ENCODE measurements at regions not wholly inside any gene's neighbourhood (a gene's known extent, or its start where the extent isn't known, plus 50 kb on each side); places are given as distances from the start of the nearest gene placed in this dataset.

GRCh38 chr3:63032881-63033280, 157.7 kb upstream of the CADPS start:
- H3K27ac ChIP-seq (ENCODE audit: low read length) = no peak overlapping the region
- ChIA-PET POLR2A (no interaction called here), CTCF (no interaction called here)
- no peaks in the 10 kb centered on the region for H3K27me3 ChIP-seq (ENCODE audit: control insufficient read depth, insufficient read depth, low read length)
- BruUV-seq (replicated peaks) = no TSS peak
- intact Hi-C loops (cut with micrococcal nuclease; ENCODE audit: unreplicated experiment) (no loop called here), in situ Hi-C loops (cut with HindIII; ENCODE audit: low pct_unique_long_range_greater_than_20kb, low sequenced_read_pairs) (no loop called here)
- H3K4me3 ChIP-seq (ENCODE audit: low read depth in 2 of 2, low read length in 2 of 2) = no peak overlapping the region
- H3K36me3 ChIP-seq (ENCODE audit: control insufficient read depth, insufficient read depth, low read length) = no peaks in the 10 kb centered on the region
- no peaks in the 10 kb centered on the region for H3K9me3 ChIP-seq (ENCODE audit: control insufficient read depth, insufficient read depth, low read depth, low read length)
- TF ChIP-seq POLR2AphosphoS5 (IDR thresholded peaks at IDR 0.05; ENCODE audit: low read depth, low read length) (no peak), CTCF (IDR thresholded peaks at IDR 0.05) (no peak)
- no peaks in the 10 kb centered on the region for H3K4me1 ChIP-seq (ENCODE audit: control insufficient read depth, insufficient read depth, low read length)
- no peak for ATAC-seq
- DNase-seq (ENCODE audit: low read depth, low spot score) = no peak

DNA sequence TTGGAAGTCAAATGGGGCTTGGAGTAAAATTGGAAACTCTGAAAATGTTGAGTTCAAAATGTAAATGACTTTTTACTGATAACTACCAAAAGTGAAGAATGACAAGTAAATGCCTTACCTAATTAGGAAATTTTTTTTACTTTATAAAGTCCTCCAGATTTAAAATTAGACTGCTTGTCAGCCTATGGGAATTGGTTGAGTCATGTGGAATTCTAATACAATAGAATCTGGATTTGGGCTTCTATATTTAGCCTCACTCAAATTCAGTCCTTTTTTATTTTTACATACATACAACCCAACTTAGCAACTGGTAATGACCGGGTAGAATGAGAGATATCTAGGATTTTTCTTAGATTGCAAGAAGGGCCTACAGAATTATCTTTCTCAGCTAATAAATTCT, 158.9 kb upstream of the CADPS start:
- DNase-seq (ENCODE audit: low read depth, low spot score) (no peak), ATAC-seq (no peak)
- Histone ChIP-seq H3K27ac (ENCODE audit: low read length) (no peak overlapping the region), H3K4me1 (ENCODE audit: control insufficient read depth, insufficient read depth, low read length) (no peaks in the 10 kb centered on the region), H3K36me3 (ENCODE audit: control insufficient read depth, insufficient read depth, low read length) (no peaks in the 10 kb centered on the region), H3K27me3 (ENCODE audit: control insufficient read depth, insufficient read depth, low read length) (no peaks in the 10 kb centered on the region), H3K9me3 (ENCODE audit: control insufficient read depth, insufficient read depth, low read depth, low read length) (no peaks in the 10 kb centered on the region), H3K4me3 (ENCODE audit: low read depth in 2 of 2, low read length in 2 of 2) (no peak overlapping the region)
- in situ Hi-C loops (cut with HindIII; ENCODE audit: low pct_unique_long_range_greater_than_20kb, low sequenced_read_pairs) (no loop called here), intact Hi-C loops (cut with micrococcal nuclease; ENCODE audit: unreplicated experiment) (no loop called here)
- no TSS peak for BruUV-seq (replicated peaks)
- POLR2A ChIA-PET = no interaction called here
- CTCF ChIA-PET = no interaction called here
- TF ChIP-seq SIN3A (IDR thresholded peaks at IDR 0.05; ENCODE audit: borderline replicate concordance, insufficient read depth, low read depth, low read length) (no peak), REST (IDR thresholded peaks at IDR 0.05; ENCODE audit: insufficient read depth in 1 of 2, low read depth in 2 of 2, low read length in 1 of 2) (no peak), CTCF (IDR thresholded peaks at IDR 0.05) (no peak), POLR2AphosphoS5 (IDR thresholded peaks at IDR 0.05; ENCODE audit: low read depth, low read length) (no peak), TCF7L2 (IDR thresholded peaks at IDR 0.05; ENCODE audit: low read depth, low read length) (no peak)

DNA sequence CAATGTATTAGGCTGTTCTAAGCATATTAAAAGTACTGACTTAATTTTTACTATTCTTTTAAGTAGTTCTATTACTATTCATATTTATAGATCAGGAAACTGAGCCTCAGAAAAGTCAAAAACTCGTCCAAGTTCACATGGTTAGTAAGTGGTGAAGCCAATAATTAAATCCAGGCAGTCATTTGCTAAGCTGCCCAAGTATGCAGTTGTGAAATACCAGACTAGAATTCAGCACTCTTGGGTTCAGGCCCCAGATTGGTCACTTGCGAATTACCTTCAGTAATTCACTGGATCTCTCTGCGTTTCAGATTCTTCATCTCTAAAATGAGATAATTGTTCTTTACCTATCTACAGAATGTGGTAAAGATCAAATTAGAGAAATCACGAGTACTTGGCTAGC, 161.9 kb upstream of the CADPS start:
- ATAC-seq (no peak), DNase-seq (ENCODE audit: low read depth, low spot score) (no peak)
- no peaks in the 10 kb centered on the region for H3K27me3 ChIP-seq (ENCODE audit: control insufficient read depth, insufficient read depth, low read length)
- in situ Hi-C loops (cut with HindIII; ENCODE audit: low pct_unique_long_range_greater_than_20kb, low sequenced_read_pairs) = no loop called here
- H3K4me3 ChIP-seq (ENCODE audit: low read depth in 2 of 2, low read length in 2 of 2) = no peak overlapping the region
- no peaks in the 10 kb centered on the region for H3K36me3 ChIP-seq (ENCODE audit: control insufficient read depth, insufficient read depth, low read length)
- H3K27ac ChIP-seq (ENCODE audit: low read length) = no peak overlapping the region
- H3K4me1 ChIP-seq (ENCODE audit: control insufficient read depth, insufficient read depth, low read length) = no peaks in the 10 kb centered on the region
- H3K9me3 ChIP-seq (ENCODE audit: control insufficient read depth, insufficient read depth, low read depth, low read length) = no peaks in the 10 kb centered on the region
- POLR2A ChIA-PET = no interaction called here
- intact Hi-C loops (cut with micrococcal nuclease; ENCODE audit: unreplicated experiment) = no loop called here
- BruUV-seq (replicated peaks) = no TSS peak
- CTCF ChIA-PET = no interaction called here
- TF ChIP-seq REST (IDR thresholded peaks at IDR 0.05; ENCODE audit: insufficient read depth in 1 of 2, low read depth in 2 of 2, low read length in 1 of 2) (no peak), POLR2AphosphoS5 (IDR thresholded peaks at IDR 0.05; ENCODE audit: low read depth, low read length) (no peak), SIN3A (IDR thresholded peaks at IDR 0.05; ENCODE audit: borderline replicate concordance, insufficient read depth, low read depth, low read length) (no peak), CTCF (IDR thresholded peaks at IDR 0.05) (no peak), TCF7L2 (IDR thresholded peaks at IDR 0.05; ENCODE audit: low read depth, low read length) (no peak)

Data from Panc1 (cell line).